ENCODE measurements at regions not wholly inside any gene's neighbourhood (a gene's known extent, or its start where the extent isn't known, plus 50 kb on each side); places are given as distances from the start of the nearest gene placed in this dataset.
"Not testable (repeated sequence)": the region's sequence is repeated elsewhere in the genome, so short reads cannot be mapped to it uniquely, and the experiment has no call there.

DNA sequence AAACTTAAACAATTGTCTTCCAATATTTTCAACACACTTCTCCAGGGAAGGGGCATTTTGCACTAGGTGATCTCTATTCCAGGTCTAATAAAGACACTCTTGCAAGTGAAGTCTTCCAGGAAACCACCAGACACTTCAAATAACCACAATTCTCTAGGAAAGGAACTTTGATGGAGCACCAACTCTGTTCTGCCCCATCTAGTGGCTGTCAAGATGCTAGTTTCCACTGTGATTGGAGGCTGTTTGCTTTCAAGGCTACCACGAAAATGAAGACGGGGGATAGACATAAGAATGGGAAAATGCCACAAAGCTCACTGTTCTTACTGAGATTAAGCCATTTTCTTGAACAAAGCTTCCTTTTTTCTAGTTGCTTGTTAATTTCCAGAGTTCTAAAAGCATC is 100.6 kb upstream of the F9 start (continued):
- no peak for TF ChIP-seq SMAD4 (CRISPR knock-in tag; IDR thresholded peaks at IDR 0.05)

DNA sequence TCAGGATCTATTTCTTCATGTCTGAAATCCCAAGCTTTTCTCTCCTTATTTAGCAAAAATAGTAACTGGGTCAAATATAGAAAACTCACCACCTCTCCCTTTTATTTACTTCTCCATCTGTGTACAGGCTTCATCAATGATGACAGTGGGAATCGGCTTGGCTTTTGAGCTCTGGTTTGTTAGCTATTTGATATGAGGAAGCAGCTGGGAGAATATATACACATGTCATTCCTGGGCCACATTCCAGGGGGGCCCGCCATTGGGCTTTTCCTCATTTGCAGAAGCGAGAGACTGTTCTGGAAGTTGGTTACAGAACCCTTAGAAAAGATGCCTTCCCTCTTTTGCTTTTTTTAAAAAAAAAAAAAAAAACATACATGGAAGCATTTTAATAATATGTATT is 107.4 kb upstream of the F9 start:
- H3K4me3 Mint-ChIP-seq: no peak overlapping the region
- CTCF ChIA-PET: no interaction called here

DNA sequence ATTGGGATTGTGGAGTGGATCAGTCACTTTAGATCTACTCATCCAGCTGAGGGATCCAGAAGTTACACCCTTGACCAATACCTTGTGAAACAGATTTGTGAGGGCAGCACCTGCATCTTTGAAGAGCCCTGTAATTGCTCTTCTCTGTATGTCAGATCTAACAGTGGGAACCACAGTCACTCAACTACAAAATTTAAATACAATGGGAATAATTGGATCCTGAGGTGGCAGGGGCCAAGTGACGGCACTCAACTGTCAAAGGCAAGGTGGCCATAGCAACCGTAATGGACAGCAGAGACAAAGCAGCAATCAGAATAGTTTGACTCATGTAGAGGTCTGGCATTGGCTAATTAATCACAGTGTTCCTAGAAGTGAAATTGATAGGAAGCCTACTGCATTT is 132.3 kb upstream of the F9 start:
- ATAC-seq, CTCF ChIA-PET: not testable (repeated sequence)

More for the DNA sequence above, 107.4 kb upstream of the F9 start:
- DNase-seq (ENCODE audit: low spot score) (no peak), ATAC-seq (no peak)
- H3K27ac Mint-ChIP-seq: no peak overlapping the region
- no peaks in the 10 kb centered on the region; the same call in 1 of the 2 replicates for H3K27me3 Mint-ChIP-seq (ENCODE audit: low read depth)
- TF ChIP-seq, protein P1, sequence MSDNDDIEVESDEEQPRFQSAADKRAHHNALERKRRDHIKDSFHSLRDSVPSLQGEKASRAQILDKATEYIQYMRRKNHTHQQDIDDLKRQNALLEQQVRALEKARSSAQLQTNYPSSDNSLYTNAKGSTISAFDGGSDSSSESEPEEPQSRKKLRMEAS (CRISPR knock-in tag; IDR thresholded peaks at IDR 0.05): no peak
- TF ChIP-seq, protein P2, sequence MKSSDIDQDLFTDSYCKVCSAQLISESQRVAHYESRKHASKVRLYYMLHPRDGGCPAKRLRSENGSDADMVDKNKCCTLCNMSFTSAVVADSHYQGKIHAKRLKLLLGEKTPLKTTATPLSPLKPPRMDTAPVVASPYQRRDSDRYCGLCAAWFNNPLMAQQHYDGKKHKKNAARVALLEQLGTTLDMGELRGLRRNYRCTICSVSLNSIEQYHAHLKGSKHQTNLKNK (CRISPR knock-in tag; IDR thresholded peaks at IDR 0.05): no peak
- POLR2A ChIA-PET: no interaction called here
- no peaks in the 10 kb centered on the region for H3K9me3 Mint-ChIP-seq
- no peaks in the 10 kb centered on the region for H3K4me1 Mint-ChIP-seq
- no peaks in the 10 kb centered on the region for H3K36me3 Mint-ChIP-seq

DNA sequence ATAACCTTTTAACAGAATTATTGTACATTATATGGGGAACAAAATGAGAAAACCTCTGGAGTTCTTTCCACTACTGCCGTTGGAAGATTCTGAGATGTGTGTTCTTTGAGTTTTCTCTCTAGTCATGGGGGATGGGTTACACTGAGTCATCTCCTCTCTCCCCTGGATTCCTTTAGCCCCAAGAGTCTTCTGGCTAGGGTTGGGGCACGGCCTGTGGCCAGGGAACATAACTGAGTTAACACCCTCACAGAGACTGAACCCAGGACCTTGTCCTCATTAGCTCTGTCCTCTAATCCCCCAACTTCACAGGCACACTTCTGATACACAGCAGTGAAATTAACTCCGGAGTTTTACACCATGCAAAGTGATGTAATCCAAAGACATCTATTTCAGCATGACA is 142.3 kb upstream of the F9 start:
- POLR2A ChIA-PET: no interaction called here
- DNase-seq (ENCODE audit: low spot score) (no peak), ATAC-seq (no peak)
- Mint-ChIP-seq H3K36me3 (no peaks in the 10 kb centered on the region), H3K4me1 (peaks cover 3% of the 10 kb centered on the region; the same call in 1 of the 2 replicates), H3K27me3 (ENCODE audit: low read depth) (no peaks in the 10 kb centered on the region), H3K27ac (no peak overlapping the region), H3K9me3 (no peaks in the 10 kb centered on the region), H3K4me3 (no peak overlapping the region)
- TF ChIP-seq ESRRA (CRISPR knock-in tag; IDR thresholded peaks at IDR 0.05; ENCODE audit: borderline replicate concordance): no peak
- CTCF ChIA-PET: no interaction called here

More for the DNA sequence above, 132.3 kb upstream of the F9 start:
- H3K4me1 Mint-ChIP-seq; H3K27ac Mint-ChIP-seq; H3K4me3 Mint-ChIP-seq; H3K27me3 Mint-ChIP-seq (ENCODE audit: low read depth); POLR2A ChIA-PET; DNase-seq (ENCODE audit: low spot score): not testable (repeated sequence)
- Mint-ChIP-seq H3K9me3 (peaks cover 17% of the 10 kb centered on the region), H3K36me3 (peaks cover 10% of the 10 kb centered on the region; the same call in 1 of the 2 replicates)

DNA sequence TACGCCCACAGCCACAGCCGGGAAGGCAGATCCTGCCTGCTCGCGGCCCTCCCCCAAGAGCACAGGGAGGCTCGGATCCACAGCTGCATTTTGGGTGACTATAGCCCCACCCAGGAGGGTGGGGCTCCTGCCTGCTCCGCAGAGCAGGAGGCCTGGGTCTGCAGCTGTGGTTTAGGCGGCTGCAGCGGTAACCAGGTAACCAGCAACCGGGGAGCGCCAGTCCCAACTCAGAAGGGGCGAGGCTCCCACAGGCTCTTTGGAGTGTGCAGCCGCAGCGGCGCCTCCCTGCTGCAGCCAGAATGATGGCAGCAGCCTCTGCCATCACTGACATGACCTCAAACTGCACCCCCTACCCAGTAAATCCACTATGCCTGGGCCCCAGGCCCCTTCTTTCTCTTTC is 148.0 kb upstream of the F9 start:
- DNase-seq (ENCODE audit: low spot score): peak; percentile 30
- peak; percentile 92 for ATAC-seq
- ChIA-PET POLR2A (no interaction called here), CTCF (no interaction called here)
- H3K27me3 Mint-ChIP-seq (ENCODE audit: low read depth): no peaks in the 10 kb centered on the region
- H3K36me3 Mint-ChIP-seq: no peaks in the 10 kb centered on the region
- no peak overlapping the region for H3K4me3 Mint-ChIP-seq
- H3K27ac Mint-ChIP-seq: no peak overlapping the region
- H3K4me1 Mint-ChIP-seq: peaks cover 3% of the 10 kb centered on the region; the same call in 1 of the 2 replicates
- H3K9me3 Mint-ChIP-seq: no peaks in the 10 kb centered on the region
- TF ChIP-seq RELA (CRISPR knock-in tag; IDR thresholded peaks at IDR 0.05; ENCODE audit: borderline replicate concordance) (no peak), ZNF232 (CRISPR knock-in tag; IDR thresholded peaks at IDR 0.05) (no peak), CREM (CRISPR knock-in tag; IDR thresholded peaks at IDR 0.05) (no peak), NR1H2 (CRISPR knock-in tag; IDR thresholded peaks at IDR 0.05) (no peak), RORB (CRISPR knock-in tag; IDR thresholded peaks at IDR 0.05) (no peak), NFYB (CRISPR knock-in tag; conservative IDR thresholded peaks at IDR 0.05; ENCODE audit: low read depth) (no peak)
- TF ChIP-seq, protein P3, sequence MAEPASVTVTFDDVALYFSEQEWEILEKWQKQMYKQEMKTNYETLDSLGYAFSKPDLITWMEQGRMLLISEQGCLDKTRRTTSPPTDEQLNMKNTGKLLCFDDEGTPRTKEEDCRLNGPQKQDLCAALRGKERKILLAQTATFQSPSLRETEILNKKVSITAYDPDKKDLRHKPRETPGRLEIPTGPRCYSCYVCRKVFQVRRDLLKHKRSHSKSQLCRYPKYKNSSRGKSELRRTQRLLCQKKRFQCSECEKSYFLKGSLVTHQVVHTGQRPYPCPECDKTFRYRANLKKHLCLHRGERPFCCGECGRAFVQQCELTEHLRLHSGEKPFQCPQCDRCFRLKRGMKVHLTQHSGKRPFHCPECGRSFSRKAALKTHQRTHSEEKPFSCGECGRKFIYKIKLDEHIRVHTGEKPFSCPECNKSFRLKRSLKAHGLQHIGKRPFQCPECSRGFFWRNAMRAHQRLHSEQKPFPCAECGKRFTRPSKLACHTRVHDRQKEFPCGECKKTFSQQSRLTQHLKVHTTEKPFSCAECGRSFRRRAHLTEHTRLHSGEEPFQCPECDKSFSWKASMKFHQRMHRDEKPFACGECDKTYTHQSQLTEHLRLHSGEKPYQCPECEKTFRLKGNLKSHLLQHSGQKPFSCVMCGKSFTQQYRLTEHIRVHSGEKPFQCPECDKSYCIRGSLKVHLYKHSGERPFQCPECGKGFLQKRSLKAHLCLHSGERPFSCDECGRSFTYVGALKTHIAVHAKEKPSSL (CRISPR knock-in tag; conservative IDR thresholded peaks at IDR 0.05): no peak
- TF ChIP-seq, protein P4, sequence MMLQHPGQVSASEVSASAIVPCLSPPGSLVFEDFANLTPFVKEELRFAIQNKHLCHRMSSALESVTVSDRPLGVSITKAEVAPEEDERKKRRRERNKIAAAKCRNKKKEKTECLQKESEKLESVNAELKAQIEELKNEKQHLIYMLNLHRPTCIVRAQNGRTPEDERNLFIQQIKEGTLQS (CRISPR knock-in tag; conservative IDR thresholded peaks at IDR 0.05): no peak
- TF ChIP-seq, protein P5, sequence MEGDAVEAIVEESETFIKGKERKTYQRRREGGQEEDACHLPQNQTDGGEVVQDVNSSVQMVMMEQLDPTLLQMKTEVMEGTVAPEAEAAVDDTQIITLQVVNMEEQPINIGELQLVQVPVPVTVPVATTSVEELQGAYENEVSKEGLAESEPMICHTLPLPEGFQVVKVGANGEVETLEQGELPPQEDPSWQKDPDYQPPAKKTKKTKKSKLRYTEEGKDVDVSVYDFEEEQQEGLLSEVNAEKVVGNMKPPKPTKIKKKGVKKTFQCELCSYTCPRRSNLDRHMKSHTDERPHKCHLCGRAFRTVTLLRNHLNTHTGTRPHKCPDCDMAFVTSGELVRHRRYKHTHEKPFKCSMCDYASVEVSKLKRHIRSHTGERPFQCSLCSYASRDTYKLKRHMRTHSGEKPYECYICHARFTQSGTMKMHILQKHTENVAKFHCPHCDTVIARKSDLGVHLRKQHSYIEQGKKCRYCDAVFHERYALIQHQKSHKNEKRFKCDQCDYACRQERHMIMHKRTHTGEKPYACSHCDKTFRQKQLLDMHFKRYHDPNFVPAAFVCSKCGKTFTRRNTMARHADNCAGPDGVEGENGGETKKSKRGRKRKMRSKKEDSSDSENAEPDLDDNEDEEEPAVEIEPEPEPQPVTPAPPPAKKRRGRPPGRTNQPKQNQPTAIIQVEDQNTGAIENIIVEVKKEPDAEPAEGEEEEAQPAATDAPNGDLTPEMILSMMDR (IDR thresholded peaks at IDR 0.05): no peak
- TF ChIP-seq, protein P6, sequence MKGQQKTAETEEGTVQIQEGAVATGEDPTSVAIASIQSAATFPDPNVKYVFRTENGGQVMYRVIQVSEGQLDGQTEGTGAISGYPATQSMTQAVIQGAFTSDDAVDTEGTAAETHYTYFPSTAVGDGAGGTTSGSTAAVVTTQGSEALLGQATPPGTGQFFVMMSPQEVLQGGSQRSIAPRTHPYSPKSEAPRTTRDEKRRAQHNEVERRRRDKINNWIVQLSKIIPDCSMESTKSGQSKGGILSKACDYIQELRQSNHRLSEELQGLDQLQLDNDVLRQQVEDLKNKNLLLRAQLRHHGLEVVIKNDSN (CRISPR knock-in tag; IDR thresholded peaks at IDR 0.05): no peak
- TF ChIP-seq, protein P7, sequence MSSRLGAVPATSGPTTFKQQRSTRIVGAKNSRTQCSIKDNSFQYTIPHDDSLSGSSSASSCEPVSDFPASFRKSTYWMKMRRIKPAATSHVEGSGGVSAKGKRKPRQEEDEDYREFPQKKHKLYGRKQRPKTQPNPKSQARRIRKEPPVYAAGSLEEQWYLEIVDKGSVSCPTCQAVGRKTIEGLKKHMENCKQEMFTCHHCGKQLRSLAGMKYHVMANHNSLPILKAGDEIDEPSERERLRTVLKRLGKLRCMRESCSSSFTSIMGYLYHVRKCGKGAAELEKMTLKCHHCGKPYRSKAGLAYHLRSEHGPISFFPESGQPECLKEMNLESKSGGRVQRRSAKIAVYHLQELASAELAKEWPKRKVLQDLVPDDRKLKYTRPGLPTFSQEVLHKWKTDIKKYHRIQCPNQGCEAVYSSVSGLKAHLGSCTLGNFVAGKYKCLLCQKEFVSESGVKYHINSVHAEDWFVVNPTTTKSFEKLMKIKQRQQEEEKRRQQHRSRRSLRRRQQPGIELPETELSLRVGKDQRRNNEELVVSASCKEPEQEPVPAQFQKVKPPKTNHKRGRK (CRISPR knock-in tag; IDR thresholded peaks at IDR 0.05; ENCODE audit: borderline replicate concordance): no peak
- TF ChIP-seq, protein P8, sequence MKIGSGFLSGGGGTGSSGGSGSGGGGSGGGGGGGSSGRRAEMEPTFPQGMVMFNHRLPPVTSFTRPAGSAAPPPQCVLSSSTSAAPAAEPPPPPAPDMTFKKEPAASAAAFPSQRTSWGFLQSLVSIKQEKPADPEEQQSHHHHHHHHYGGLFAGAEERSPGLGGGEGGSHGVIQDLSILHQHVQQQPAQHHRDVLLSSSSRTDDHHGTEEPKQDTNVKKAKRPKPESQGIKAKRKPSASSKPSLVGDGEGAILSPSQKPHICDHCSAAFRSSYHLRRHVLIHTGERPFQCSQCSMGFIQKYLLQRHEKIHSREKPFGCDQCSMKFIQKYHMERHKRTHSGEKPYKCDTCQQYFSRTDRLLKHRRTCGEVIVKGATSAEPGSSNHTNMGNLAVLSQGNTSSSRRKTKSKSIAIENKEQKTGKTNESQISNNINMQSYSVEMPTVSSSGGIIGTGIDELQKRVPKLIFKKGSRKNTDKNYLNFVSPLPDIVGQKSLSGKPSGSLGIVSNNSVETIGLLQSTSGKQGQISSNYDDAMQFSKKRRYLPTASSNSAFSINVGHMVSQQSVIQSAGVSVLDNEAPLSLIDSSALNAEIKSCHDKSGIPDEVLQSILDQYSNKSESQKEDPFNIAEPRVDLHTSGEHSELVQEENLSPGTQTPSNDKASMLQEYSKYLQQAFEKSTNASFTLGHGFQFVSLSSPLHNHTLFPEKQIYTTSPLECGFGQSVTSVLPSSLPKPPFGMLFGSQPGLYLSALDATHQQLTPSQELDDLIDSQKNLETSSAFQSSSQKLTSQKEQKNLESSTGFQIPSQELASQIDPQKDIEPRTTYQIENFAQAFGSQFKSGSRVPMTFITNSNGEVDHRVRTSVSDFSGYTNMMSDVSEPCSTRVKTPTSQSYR (CRISPR knock-in tag; IDR thresholded peaks at IDR 0.05): no peak

Data from WTC11 (cell line).